RWPE1 (cell line): ENCODE measurements at regions not wholly inside any gene's neighbourhood (a gene's known extent, or its start where the extent isn't known, plus 50 kb on each side); places are given as distances from the start of the nearest gene placed in this dataset.

Source experiments
- CTCF ChIA-PET: fragments of 350-600 bp; sonication (Branson Sonifier 250); formaldehyde crosslinking; extraction: SDS; loops from one replicate; lab custom pipeline; 2021; lab: Yijun Ruan, JAX
- POLR2A ChIA-PET: fragments of 400-600 bp; formaldehyde crosslinking; extraction: SDS; loops from one replicate; lab custom pipeline; 2020; ENCODE audit warnings: antibody characterized with exemption; ENCODE audit not compliant: low non-redundant PET; lab: Yijun Ruan, JAX
- DNase-seq: peaks from one replicate; pipeline ENCODE4 v3.0.0; 2012; ENCODE audit warnings: low spot score
- H3K27ac ChIP-seq: fragments of 450-650 bp; 2 replicates; pipeline ENCODE4 v1.5.1; 2017
- TF ChIP-seq, protein P1 (sequence below): fragments of 450-650 bp; conservative IDR thresholded peaks from 2 replicates; pipeline ENCODE4 v1.5.1; 2017; ENCODE audit warnings: low read depth, mild to moderate bottlenecking

DNA sequence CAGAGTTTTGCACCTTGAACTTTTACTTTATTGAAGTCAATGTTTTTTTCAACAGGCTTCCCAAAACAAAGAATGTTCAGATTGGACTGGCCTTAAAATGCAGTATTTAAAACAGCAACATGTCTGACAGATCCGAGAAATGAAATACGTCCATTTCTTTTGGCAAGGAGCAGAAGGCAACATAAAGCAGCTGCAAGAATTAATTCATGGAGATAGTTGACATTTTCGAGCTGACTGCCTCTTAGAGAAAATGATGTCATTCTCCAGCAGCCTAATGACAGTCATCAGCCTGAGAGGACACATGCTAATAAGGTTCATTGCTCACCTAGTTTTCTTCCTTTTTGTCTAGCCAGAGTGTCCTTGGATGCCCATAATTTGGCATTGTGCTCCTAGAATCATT lies 232.2 kb upstream of the SEMA6A start:
- H3K27ac ChIP-seq, result no peak overlapping the region
- no peak for DNase-seq
- TF ChIP-seq, protein P1, sequence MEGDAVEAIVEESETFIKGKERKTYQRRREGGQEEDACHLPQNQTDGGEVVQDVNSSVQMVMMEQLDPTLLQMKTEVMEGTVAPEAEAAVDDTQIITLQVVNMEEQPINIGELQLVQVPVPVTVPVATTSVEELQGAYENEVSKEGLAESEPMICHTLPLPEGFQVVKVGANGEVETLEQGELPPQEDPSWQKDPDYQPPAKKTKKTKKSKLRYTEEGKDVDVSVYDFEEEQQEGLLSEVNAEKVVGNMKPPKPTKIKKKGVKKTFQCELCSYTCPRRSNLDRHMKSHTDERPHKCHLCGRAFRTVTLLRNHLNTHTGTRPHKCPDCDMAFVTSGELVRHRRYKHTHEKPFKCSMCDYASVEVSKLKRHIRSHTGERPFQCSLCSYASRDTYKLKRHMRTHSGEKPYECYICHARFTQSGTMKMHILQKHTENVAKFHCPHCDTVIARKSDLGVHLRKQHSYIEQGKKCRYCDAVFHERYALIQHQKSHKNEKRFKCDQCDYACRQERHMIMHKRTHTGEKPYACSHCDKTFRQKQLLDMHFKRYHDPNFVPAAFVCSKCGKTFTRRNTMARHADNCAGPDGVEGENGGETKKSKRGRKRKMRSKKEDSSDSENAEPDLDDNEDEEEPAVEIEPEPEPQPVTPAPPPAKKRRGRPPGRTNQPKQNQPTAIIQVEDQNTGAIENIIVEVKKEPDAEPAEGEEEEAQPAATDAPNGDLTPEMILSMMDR, result no peak
- ChIA-PET POLR2A (no interaction called here), CTCF (no interaction called here)

DNA sequence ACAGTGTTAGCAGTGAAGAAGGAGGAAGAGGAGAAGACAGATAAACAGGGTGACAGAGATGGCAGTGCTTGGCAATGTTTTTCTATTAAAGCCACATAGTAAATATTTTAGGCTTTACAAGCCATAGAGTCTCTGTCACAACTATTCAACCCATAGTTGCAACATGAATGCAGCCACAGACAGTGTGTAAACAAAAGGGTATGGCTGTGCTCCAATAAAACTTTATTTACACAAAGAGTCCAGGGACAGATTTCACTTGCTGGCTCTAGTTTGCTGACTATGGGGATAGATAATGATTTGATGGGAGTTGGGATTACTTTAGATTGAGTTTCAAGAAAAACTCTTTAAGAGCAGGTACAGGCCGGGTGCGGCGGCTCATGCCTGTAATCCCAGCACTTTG lies 224.8 kb upstream of the SEMA6A start:
- TF ChIP-seq, protein P1, result no peak

DNA sequence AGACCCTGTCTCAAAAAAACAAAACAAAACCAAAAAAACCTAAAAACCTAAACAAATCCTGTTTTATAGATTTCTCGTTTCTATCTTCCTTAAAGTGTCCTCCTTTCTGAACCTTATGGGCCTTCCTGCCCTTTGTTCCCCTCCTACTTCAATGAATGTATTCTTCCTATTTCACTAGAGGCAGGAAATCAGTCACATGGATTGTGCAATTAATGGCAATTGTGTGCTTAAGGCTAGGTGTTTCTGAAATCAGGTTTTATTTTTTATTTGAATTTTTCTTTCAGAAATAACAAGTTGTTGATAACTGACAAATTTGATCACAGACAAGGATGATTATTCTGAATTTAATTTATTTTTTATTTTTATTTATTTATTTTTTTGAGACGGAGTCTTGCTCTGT lies 220.6 kb upstream of the SEMA6A start:
- ChIA-PET POLR2A (no interaction called here), CTCF (no interaction called here)
- TF ChIP-seq, protein P1, result no peak
- no peak for DNase-seq
- no peak overlapping the region for H3K27ac ChIP-seq

More for the DNA sequence above, 224.8 kb upstream of the SEMA6A start:
- H3K27ac ChIP-seq, result no peak overlapping the region
- no peak for DNase-seq
- POLR2A ChIA-PET, result no interaction called here
- CTCF ChIA-PET, result interaction anchor here (0.7 kb wide), 1 partner anchor 37 kb away, joined by 3 read pairs; no protein-coding TSS in a partner anchor

DNA sequence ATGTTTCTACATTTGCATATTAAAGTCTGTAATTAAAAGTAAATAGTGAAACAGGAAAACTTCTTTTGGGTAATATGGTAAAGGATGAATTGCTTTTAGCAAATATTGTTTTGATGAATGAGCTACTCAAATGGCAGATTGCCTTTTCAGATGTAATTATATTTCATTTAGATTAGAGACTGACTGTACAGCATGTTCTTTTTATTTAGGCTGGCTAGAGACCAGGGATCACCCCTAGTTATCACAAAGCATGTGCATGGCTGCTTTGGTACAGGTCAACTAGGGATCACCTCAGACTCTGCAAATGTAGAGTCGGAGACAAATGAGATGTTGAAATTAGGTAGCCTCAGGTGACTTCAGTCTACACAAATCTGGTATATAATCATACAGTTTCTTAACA lies 214.9 kb upstream of the SEMA6A start:
- ChIA-PET POLR2A (no interaction called here), CTCF (no interaction called here)
- TF ChIP-seq, protein P1, result no peak
- no peak overlapping the region for H3K27ac ChIP-seq
- no peak for DNase-seq

DNA sequence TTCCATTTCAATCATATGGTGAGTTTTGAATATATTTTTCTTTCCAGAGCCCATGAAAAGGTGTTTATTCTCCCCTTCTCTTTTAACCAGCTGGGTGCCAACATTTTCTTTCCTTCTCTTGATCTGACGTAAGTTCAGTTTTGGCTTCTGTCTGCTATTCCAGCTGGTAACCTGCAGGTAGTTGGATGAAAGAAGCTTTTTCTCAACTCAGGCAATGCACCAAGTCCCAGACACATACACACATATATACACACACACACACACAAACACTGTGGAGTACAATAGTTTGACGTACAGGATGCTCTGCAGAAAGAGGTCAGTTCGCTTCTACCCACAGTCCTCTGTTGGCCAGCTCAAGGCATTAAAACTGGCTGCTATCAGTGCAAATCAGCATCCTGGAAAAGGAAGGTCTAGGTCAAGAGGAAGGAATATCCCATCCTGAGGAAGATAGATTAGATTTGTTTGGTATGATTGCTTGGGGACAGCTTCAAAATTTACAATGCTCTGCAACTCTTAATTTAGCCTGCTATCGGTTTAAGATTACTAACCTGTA lies 214.3 kb upstream of the SEMA6A start:
- H3K27ac ChIP-seq, result no peak overlapping the region
- POLR2A ChIA-PET, result no interaction called here
- DNase-seq, result no peak
- CTCF ChIA-PET, result no interaction called here
- TF ChIP-seq, protein P1, result no peak

DNA sequence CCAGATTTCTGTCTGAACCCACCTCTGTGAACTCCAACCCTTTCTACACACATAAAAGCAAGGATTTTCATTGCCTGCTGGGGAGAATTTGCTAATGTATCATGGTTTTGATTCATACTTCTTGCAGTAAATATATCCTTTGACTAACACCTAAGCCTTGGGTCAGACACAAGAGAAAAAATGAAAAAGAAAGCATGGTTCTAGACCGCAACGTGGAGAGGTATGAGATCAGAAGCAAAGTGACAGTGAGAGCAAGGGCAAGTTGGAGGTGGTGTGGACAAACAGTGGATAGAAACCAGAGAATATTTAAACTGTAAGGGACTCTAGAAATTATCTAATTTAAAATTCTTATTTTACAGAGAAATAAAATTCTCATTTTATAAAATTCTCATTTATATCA lies 212.9 kb upstream of the SEMA6A start:
- DNase-seq, result no peak
- POLR2A ChIA-PET, result no interaction called here
- CTCF ChIA-PET, result no interaction called here
- TF ChIP-seq, protein P1, result no peak
- H3K27ac ChIP-seq, result no peak overlapping the region
